ENCODE measurements at regions not wholly inside any gene's neighbourhood (a gene's known extent, or its start where the extent isn't known, plus 50 kb on each side); places are given as distances from the start of the nearest gene placed in this dataset.

DNA sequence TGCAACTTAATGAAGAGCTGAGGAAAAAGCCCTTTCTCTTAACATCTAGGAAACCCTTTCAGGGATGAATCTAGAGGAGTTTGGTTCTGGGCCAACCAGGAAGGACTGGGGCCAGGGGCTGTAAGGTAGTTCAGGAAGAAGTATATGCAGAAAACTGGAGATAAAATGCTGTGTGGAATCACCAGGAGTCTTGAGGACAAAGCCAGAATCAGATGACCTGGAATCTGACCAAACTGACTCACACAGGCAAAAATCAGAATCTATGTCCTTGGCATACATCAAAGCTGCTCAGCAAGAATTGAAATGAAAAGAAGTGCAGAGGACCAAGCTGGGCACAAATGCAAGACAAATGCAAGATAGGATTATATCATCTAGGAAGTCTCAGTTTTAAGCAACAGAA, 59.4 kb upstream of the ATP2C1 start:
- no peak for DNase-seq (ENCODE audit: low spot score in 2 of 2)
- Histone ChIP-seq H3K4me1 (no peaks in the 10 kb centered on the region), H3K27ac (no peak overlapping the region), H3K9me3 (no peaks in the 10 kb centered on the region), H3K36me3 (no peaks in the 10 kb centered on the region), H3K27me3 (no peaks in the 10 kb centered on the region), H3K4me3 (no peak overlapping the region)
- intact Hi-C loops (cut with DNase I; ENCODE audit: low total_unique reads): no loop called here
- TF ChIP-seq, protein P1, sequence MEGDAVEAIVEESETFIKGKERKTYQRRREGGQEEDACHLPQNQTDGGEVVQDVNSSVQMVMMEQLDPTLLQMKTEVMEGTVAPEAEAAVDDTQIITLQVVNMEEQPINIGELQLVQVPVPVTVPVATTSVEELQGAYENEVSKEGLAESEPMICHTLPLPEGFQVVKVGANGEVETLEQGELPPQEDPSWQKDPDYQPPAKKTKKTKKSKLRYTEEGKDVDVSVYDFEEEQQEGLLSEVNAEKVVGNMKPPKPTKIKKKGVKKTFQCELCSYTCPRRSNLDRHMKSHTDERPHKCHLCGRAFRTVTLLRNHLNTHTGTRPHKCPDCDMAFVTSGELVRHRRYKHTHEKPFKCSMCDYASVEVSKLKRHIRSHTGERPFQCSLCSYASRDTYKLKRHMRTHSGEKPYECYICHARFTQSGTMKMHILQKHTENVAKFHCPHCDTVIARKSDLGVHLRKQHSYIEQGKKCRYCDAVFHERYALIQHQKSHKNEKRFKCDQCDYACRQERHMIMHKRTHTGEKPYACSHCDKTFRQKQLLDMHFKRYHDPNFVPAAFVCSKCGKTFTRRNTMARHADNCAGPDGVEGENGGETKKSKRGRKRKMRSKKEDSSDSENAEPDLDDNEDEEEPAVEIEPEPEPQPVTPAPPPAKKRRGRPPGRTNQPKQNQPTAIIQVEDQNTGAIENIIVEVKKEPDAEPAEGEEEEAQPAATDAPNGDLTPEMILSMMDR (IDR thresholded peaks at IDR 0.05): no peak
- TF ChIP-seq POLR2AphosphoS5 (IDR thresholded peaks at IDR 0.05): no peak
- TF ChIP-seq POLR2A (IDR thresholded peaks at IDR 0.05): no peak

GRCh38 chr3:130835483-130835882, 58.4 kb upstream of the ATP2C1 start:
- Histone ChIP-seq H3K4me3 (no peak overlapping the region), H3K4me1 (no peaks in the 10 kb centered on the region), H3K36me3 (no peaks in the 10 kb centered on the region), H3K27me3 (no peaks in the 10 kb centered on the region), H3K9me3 (no peaks in the 10 kb centered on the region), H3K27ac (no peak overlapping the region)
- no peak for TF ChIP-seq POLR2A (IDR thresholded peaks at IDR 0.05)
- TF ChIP-seq, protein P1 (IDR thresholded peaks at IDR 0.05): no peak
- TF ChIP-seq POLR2AphosphoS5 (IDR thresholded peaks at IDR 0.05): no peak
- no peak for DNase-seq (ENCODE audit: low spot score in 2 of 2)
- intact Hi-C loops (cut with DNase I; ENCODE audit: low total_unique reads): no loop called here

DNA sequence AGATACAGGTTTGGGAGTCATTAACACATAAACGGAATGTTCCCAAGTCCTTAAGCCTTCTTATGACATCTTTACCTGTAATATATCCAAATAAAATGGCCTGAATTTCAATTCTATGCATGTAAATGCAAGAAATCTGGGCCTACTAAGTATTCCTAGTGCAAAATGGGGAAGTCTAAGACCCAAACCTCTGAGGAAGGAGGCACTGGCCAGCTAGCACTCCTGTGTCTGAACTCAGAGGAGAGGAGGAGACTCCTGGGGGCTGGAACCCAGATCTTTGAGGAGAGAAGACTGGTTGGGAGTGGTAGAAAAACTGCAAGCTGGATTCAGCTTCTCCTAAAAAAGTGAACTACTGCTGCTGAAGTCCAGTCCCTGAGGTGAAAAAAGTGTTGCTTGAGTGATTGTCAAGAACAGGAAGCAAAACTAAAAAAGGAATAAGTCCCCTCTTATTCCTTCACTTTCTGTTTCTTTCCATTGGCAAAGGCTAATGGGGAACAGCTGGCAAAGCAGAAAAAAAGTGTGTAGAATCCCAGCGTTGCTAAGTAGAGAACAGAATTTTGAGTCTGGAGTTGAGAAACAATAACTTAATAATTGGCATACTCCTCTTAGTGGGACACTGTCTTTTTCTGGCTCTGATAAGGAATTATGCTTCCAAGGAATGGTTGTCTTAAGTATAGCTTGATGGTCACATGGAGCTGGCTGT, 54.8 kb upstream of the ATP2C1 start:
- Histone ChIP-seq H3K4me3 (no peak overlapping the region), H3K27me3 (no peaks in the 10 kb centered on the region), H3K4me1 (no peaks in the 10 kb centered on the region), H3K27ac (no peak overlapping the region), H3K36me3 (no peaks in the 10 kb centered on the region), H3K9me3 (no peaks in the 10 kb centered on the region)
- intact Hi-C loops (cut with DNase I; ENCODE audit: low total_unique reads): no loop called here
- no peak for DNase-seq (ENCODE audit: low spot score in 2 of 2)
- TF ChIP-seq, protein P1 (IDR thresholded peaks at IDR 0.05): no peak
- TF ChIP-seq POLR2AphosphoS5 (IDR thresholded peaks at IDR 0.05) (no peak), POLR2A (IDR thresholded peaks at IDR 0.05) (no peak)

DNA sequence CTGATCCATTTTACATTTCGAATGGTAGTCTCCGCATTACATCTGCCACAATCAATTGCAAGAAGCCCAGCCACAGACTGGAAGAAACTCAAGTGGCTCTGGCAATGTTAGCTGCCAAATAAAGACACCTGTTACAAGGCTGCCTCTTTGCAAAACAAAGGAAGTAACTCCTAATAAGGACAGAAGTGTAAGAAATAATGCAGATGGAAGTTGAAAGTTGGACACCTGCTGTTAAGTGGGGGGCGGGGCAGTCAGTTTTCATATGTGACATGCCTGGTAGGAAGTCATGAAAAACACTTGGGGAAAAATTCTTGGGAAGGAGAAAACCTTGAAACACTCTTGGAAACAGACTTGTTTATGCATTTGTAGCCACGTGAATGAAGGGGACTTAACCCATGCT, 54.1 kb upstream of the ATP2C1 start:
- Histone ChIP-seq H3K4me1 (no peaks in the 10 kb centered on the region), H3K27ac (no peak overlapping the region), H3K9me3 (no peaks in the 10 kb centered on the region), H3K4me3 (no peak overlapping the region), H3K27me3 (no peaks in the 10 kb centered on the region), H3K36me3 (no peaks in the 10 kb centered on the region)
- DNase-seq (ENCODE audit: low spot score in 2 of 2): no peak
- TF ChIP-seq, protein P1 (IDR thresholded peaks at IDR 0.05): no peak
- TF ChIP-seq POLR2A (IDR thresholded peaks at IDR 0.05) (no peak), POLR2AphosphoS5 (IDR thresholded peaks at IDR 0.05) (no peak)
- intact Hi-C loops (cut with DNase I; ENCODE audit: low total_unique reads): no loop called here

GRCh38 chr3:130841357-130841756, 52.5 kb upstream of the ATP2C1 start:
- no peaks in the 10 kb centered on the region for H3K27me3 ChIP-seq
- no peak overlapping the region for H3K4me3 ChIP-seq
- no peak for TF ChIP-seq POLR2A (IDR thresholded peaks at IDR 0.05)
- TF ChIP-seq, protein P1 (IDR thresholded peaks at IDR 0.05): no peak
- no peak for TF ChIP-seq POLR2AphosphoS5 (IDR thresholded peaks at IDR 0.05)
- H3K27ac ChIP-seq: no peak overlapping the region
- no peaks in the 10 kb centered on the region for H3K36me3 ChIP-seq
- no peak for DNase-seq (ENCODE audit: low spot score in 2 of 2)
- intact Hi-C loops (cut with DNase I; ENCODE audit: low total_unique reads): no loop called here
- no peaks in the 10 kb centered on the region for H3K4me1 ChIP-seq
- no peaks in the 10 kb centered on the region for H3K9me3 ChIP-seq
